ENCODE measurements at regions not wholly inside any gene's neighbourhood (a gene's known extent, or its start where the extent isn't known, plus 50 kb on each side); places are given as distances from the start of the nearest gene placed in this dataset.

DNA sequence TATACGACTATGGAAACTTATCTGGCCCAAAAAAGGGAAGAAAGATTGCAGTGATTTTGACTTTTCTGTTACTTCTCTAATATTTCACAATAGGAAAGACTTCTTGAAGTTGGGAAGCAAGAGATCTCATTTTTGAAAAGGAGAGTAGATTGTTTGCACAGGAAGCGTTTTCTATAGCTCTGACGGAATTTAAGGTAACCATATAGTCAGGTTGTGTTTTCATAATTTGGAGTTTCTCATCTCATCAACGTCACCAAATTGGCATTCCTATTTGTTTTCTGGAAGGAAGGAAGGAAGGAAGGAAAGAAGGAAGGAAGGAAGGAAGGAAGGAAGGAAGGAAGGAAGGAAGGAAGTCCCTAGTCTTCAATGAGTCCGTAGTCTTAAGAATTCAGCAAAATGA, 732.0 kb downstream of the XPNPEP1 start:
- Histone ChIP-seq H3K27me3 (no peaks in the 10 kb centered on the region), H3K4me1 (ENCODE audit: insufficient read depth) (no peaks in the 10 kb centered on the region), H3K9me3 (no peaks in the 10 kb centered on the region), H3K36me3 (no peaks in the 10 kb centered on the region), H3K27ac (no peak overlapping the region), H3K4me3 (no peak overlapping the region)
- TF ChIP-seq POLR2A (IDR thresholded peaks at IDR 0.05) (no peak), EP300 (IDR thresholded peaks at IDR 0.05) (no peak), CTCF (IDR thresholded peaks at IDR 0.05) (no peak)
- intact Hi-C loops (cut with DNase I) = no loop called here
- WGBS, 3 donors = 77 to 82% (median 81%) methylated on average over 5 of the region's 5 CpGs
- no peak for DNase-seq

DNA sequence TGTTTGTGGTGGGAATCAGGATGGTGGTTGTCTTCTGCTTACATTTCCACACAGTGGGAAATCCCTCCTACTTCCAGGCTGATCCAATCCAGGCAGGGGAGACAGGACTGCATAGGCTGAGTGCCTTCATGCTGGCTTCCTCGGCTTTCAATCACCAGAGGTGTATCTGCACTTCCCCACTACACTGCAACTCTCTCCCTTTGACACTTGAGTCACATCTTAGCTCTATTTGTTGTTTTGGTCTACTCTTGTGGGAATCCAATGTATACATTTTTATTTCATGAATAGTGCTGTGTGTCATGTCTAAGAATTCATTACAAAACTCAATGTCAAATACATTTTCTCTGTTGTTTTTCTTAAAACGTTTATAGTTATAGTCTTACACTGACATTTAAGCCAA, 735.6 kb downstream of the XPNPEP1 start:
- no peaks in the 10 kb centered on the region for H3K36me3 ChIP-seq
- intact Hi-C loops (cut with DNase I) = no loop called here
- H3K9me3 ChIP-seq = no peaks in the 10 kb centered on the region
- no peak overlapping the region for H3K27ac ChIP-seq
- DNase-seq = no peak
- H3K4me3 ChIP-seq = no peak overlapping the region
- no peak for TF ChIP-seq EP300 (IDR thresholded peaks at IDR 0.05)
- WGBS, 3 donors = 24 to 50% (median 25%) methylated on average over 2 of the region's 2 CpGs
- H3K4me1 ChIP-seq (ENCODE audit: insufficient read depth) = no peaks in the 10 kb centered on the region
- H3K27me3 ChIP-seq = no peaks in the 10 kb centered on the region

- Histone ChIP-seq H3K4me1 (ENCODE audit: insufficient read depth) (no peaks in the 10 kb centered on the region), H3K36me3 (no peaks in the 10 kb centered on the region), H3K27me3 (no peaks in the 10 kb centered on the region), H3K4me3 (no peak overlapping the region), H3K27ac (no peak overlapping the region), H3K9me3 (no peaks in the 10 kb centered on the region)
- TF ChIP-seq CTCF (IDR thresholded peaks at IDR 0.05) (no peak), EP300 (IDR thresholded peaks at IDR 0.05) (no peak), POLR2A (IDR thresholded peaks at IDR 0.05) (no peak)
- no peak for DNase-seq
- intact Hi-C loops (cut with DNase I) = no loop called here
These were observed 739.9 kb downstream of the XPNPEP1 start for GRCh38 chr10:109183366-109183765.

DNA sequence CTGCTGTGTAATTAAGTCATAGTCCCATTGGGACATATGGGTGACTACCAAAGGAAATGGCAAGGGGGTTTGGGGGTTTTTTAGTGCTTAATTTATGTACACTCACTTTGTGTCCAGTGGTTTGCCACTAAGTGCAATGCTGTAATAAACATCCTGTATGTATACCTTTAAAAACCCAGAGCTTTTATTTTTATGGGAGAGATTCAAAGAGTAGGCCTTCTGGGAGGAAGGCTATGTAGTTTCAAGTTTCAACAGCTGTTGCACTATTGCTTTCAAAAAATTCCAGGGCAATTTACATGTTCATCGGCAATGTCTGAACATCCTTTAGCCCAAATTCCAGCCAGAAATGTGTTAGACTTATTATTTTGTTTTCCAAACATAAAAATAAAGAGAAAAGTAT, 744.7 kb downstream of the XPNPEP1 start:
- no peaks in the 10 kb centered on the region for H3K36me3 ChIP-seq
- intact Hi-C loops (cut with DNase I) = no loop called here

GRCh38 chr10:109174526-109174925, 748.8 kb downstream of the XPNPEP1 start:
- WGBS, 3 donors = 75 to 85% (median 78%) methylated on average over 2 of the region's 2 CpGs
- H3K9me3 ChIP-seq = peaks cover 0 to 2% of the 10 kb centered on the region in 2 donors

More for the DNA sequence above, 744.7 kb downstream of the XPNPEP1 start:
- no peak for DNase-seq
- Histone ChIP-seq H3K4me3 (no peak overlapping the region), H3K27ac (no peak overlapping the region), H3K4me1 (ENCODE audit: insufficient read depth) (no peaks in the 10 kb centered on the region), H3K27me3 (no peaks in the 10 kb centered on the region), H3K9me3 (peaks cover 0 to 2% of the 10 kb centered on the region in 2 donors)
- TF ChIP-seq EP300 (IDR thresholded peaks at IDR 0.05) = no peak
- no peak for TF ChIP-seq POLR2A (IDR thresholded peaks at IDR 0.05)
- TF ChIP-seq CTCF (IDR thresholded peaks at IDR 0.05) = no peak
- 8 to 45% (median 8%) methylated on average over 1 of the region's 1 CpG for WGBS, 3 donors

More at GRCh38 chr10:109174526-109174925, 748.8 kb downstream of the XPNPEP1 start:
- intact Hi-C loops (cut with DNase I) = no loop called here
- DNase-seq = no peak
- Histone ChIP-seq H3K27me3 (no peaks in the 10 kb centered on the region), H3K4me1 (ENCODE audit: insufficient read depth) (no peaks in the 10 kb centered on the region), H3K4me3 (no peak overlapping the region), H3K36me3 (no peaks in the 10 kb centered on the region), H3K27ac (no peak overlapping the region)
- TF ChIP-seq CTCF (IDR thresholded peaks at IDR 0.05) = no peak
- no peak for TF ChIP-seq EP300 (IDR thresholded peaks at IDR 0.05)
- TF ChIP-seq POLR2A (IDR thresholded peaks at IDR 0.05) = no peak

Measured in ovary (tissue), 7 donors.